ENCODE measurements at regions not wholly inside any gene's neighbourhood (a gene's known extent, or its start where the extent isn't known, plus 50 kb on each side); places are given as distances from the start of the nearest gene placed in this dataset.

- Histone ChIP-seq H3K36me3 (replicated peaks in 1 of 2; ENCODE audit: insufficient read depth in 1 of 2, low read depth in 2 of 2) (no peaks in the 10 kb centered on the region), H3K4me3 (no peak overlapping the region), H3K9me3 (no peaks in the 10 kb centered on the region), H3K4me1 (no peaks in the 10 kb centered on the region), H3K27me3 (no peaks in the 10 kb centered on the region), H3K27ac (no peak overlapping the region)
- intact Hi-C loops (cut with DNase I) = no loop called here
- TF ChIP-seq CTCF (IDR thresholded peaks at IDR 0.05) = no peak
- TF ChIP-seq POLR2A (IDR thresholded peaks at IDR 0.05) = no peak
- DNase-seq (no peak), ATAC-seq (no peak)
- 0 to 9% methylated on average over 1 of the region's 1 CpG for WGBS, 2 donors
Measured at GRCh38 chr13:70964874-70965273, 856.6 kb upstream of the KLHL1 start.

- TF ChIP-seq CTCF (IDR thresholded peaks at IDR 0.05) (no peak), POLR2A (IDR thresholded peaks at IDR 0.05) (no peak)
- DNase-seq = no peak
- Histone ChIP-seq H3K4me3 (no peak overlapping the region), H3K27ac (no peak overlapping the region), H3K4me1 (no peaks in the 10 kb centered on the region), H3K27me3 (no peaks in the 10 kb centered on the region), H3K9me3 (no peaks in the 10 kb centered on the region), H3K36me3 (replicated peaks in 1 of 2; ENCODE audit: insufficient read depth in 1 of 2, low read depth in 2 of 2) (no peaks in the 10 kb centered on the region)
- 84 to 91% methylated on average over 2 of the region's 2 CpGs for WGBS, 2 donors
- intact Hi-C loops (cut with DNase I) = no loop called here
- no peak for ATAC-seq
Measured at GRCh38 chr13:70964124-70964523, 855.9 kb upstream of the KLHL1 start.

- DNase-seq (peak in 1 of 4 donors; percentile 11), ATAC-seq (no peak)
- WGBS, 2 donors = 30 to 33% methylated on average over 9 of the region's 9 CpGs
- Histone ChIP-seq H3K4me1 (no peaks in the 10 kb centered on the region), H3K27me3 (no peaks in the 10 kb centered on the region), H3K36me3 (replicated peaks in 1 of 2; ENCODE audit: insufficient read depth in 1 of 2, low read depth in 2 of 2) (no peaks in the 10 kb centered on the region), H3K27ac (no peak overlapping the region), H3K4me3 (no peak overlapping the region), H3K9me3 (no peaks in the 10 kb centered on the region)
- intact Hi-C loops (cut with DNase I) = no loop called here
- TF ChIP-seq POLR2A (IDR thresholded peaks at IDR 0.05) = no peak
- peak; percentile 25 to 59 (median 52) for TF ChIP-seq CTCF (IDR thresholded peaks at IDR 0.05)
Measured at GRCh38 chr13:70960841-70961443, 852.7 kb upstream of the KLHL1 start.

GRCh38 chr13:70959035-70959775 lies 851.0 kb upstream of the KLHL1 start:
- no peaks in the 10 kb centered on the region for H3K9me3 ChIP-seq
- DNase-seq = no peak
- TF ChIP-seq POLR2A (IDR thresholded peaks at IDR 0.05) (no peak), CTCF (IDR thresholded peaks at IDR 0.05) (no peak)
- intact Hi-C loops (cut with DNase I) = no loop called here
- no peaks in the 10 kb centered on the region for H3K27me3 ChIP-seq
- H3K4me3 ChIP-seq = no peak overlapping the region
- ATAC-seq = no peak
- H3K27ac ChIP-seq = no peak overlapping the region
- no peaks in the 10 kb centered on the region for H3K36me3 ChIP-seq (replicated peaks in 1 of 2; ENCODE audit: insufficient read depth in 1 of 2, low read depth in 2 of 2)
- WGBS, 2 donors = 67 to 69% methylated on average over 4 of the region's 4 CpGs
- H3K4me1 ChIP-seq = no peaks in the 10 kb centered on the region

GRCh38 chr13:70955887-70956286 lies 847.6 kb upstream of the KLHL1 start:
- DNase-seq (no peak), ATAC-seq (no peak)
- Histone ChIP-seq H3K27me3 (no peaks in the 10 kb centered on the region), H3K4me1 (no peaks in the 10 kb centered on the region), H3K9me3 (no peaks in the 10 kb centered on the region), H3K27ac (no peak overlapping the region), H3K4me3 (no peak overlapping the region), H3K36me3 (replicated peaks in 1 of 2; ENCODE audit: insufficient read depth in 1 of 2, low read depth in 2 of 2) (no peaks in the 10 kb centered on the region)
- TF ChIP-seq CTCF (IDR thresholded peaks at IDR 0.05) = no peak
- no peak for TF ChIP-seq POLR2A (IDR thresholded peaks at IDR 0.05)
- intact Hi-C loops (cut with DNase I) = no loop called here
- 37 to 52% methylated on average over 1 of the region's 1 CpG for WGBS, 2 donors
